T-helper 1 cell (primary cell): ENCODE measurements at regions not wholly inside any gene's neighbourhood (a gene's known extent, or its start where the extent isn't known, plus 50 kb on each side); places are given as distances from the start of the nearest gene placed in this dataset.
A peak's percentile ranks its signal among the peaks of the same experiment; 100 is the strongest.
"Not testable (repeated sequence)": the region's sequence is repeated elsewhere in the genome, so short reads cannot be mapped to it uniquely, and the experiment has no call there.

Experiments used
- DNase-seq, 5 donors: peaks; one replicate each; pipeline ENCODE4 v3.0.0-alpha.2; 2012 to 2020

DNA sequence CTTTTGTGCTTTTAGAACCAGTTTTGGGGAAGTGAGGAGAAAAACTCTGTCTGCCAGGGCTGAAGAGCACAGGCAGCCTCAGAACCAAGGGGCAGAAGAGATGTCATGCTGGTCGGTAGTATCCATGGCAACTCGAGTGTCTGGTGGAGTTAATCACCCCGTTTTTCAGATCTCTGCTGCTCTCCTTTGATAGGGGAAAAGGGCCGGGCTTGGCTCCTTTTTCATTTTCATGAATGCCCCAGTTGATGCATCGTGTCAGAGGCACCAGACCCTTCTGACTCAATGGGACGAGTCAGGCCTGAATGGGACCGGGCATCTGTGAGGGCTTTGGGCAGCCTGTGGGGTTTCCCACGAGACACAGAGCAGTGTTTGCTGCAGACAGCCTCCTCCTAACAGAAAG is 304.6 kb downstream of the ABCC12 start:
- no peak for DNase-seq

DNA sequence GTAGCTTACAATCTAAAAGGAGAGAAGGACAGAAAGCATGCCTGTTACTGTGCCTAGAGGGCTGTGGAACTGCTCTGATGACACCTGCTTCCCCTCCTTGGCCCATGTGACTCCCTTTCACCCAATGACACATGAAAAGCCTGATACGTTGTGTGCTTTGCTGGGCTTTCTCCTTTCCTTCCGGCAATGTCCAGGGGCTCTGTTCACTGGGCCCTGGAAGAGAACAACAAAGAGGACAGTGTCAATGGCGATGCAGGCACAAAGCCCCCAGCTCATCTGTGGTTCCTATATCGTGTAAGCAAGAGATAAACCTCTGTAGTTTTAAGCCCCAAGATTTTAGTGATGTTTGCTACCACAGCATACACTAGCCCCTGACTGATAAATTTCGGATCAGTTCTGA is 306.1 kb downstream of the ABCC12 start:
- no peak for DNase-seq

DNA sequence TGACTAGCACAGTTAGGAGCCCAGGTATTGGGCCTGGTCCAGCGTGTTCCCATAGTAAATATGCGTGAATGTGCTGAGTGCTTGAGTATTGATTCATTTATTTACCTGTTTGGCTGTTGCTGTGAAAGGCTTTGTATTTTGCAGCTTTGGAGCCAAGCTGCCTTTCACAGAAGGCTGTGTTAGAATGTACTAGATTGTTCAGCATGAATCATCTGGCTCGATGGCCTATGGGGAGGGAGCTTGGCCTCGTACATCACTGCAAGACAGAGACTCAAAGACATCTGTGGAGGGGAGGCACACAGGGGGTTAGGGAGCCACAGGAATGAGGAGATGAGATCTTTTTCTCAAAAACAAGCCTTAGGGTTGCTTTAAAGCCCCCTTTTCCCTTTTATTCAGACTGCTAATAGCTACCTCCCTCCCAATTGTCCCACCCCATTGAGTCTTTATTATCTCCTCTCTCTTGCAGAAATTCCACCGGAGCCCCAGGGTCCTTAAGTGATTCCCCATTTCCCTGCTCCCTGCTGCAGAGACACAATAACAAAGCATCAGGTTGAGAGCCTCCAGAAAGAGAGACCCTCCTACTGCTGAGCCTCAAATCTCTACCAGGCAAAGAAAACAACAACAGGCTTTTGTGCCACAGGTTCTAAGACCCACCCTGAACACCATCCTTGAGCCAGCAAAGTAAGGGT is 307.2 kb downstream of the ABCC12 start:
- DNase-seq, result no peak

DNA sequence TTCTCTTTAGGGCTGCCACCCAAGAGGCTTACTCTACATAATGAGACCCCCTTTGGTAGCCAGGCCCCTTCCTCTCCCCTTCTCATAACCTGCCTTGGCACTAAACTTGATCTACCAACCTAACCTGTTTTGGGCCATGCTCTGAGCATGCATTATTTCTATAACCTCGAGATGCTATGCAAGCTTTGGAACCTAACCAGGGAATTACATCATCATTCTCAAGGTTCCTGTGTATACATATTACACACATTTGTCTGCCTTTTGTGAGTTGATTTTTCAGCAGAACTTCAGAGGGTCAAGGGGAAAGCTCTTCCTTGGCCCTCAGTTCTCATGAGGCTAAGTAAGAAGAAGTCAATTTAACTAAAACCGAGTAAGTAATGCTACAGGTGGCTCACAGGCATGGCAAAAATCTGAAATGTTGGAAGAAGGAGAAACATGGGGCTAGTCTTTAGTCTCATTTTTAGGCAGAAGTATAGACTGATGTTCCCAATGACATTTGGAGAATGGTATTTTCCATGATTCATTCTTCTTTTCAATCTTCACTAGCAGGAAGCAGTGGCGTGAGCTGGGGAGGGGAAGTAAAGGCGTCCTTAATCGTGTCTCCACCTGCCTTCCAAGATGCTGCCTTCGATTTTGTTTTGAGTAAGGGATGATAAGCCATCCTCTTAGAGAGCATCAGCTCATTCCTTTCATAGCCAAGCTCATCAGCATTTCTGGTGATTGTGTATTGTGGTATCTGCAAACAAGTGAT is 308.4 kb downstream of the ABCC12 start:
- DNase-seq, result no peak

DNA sequence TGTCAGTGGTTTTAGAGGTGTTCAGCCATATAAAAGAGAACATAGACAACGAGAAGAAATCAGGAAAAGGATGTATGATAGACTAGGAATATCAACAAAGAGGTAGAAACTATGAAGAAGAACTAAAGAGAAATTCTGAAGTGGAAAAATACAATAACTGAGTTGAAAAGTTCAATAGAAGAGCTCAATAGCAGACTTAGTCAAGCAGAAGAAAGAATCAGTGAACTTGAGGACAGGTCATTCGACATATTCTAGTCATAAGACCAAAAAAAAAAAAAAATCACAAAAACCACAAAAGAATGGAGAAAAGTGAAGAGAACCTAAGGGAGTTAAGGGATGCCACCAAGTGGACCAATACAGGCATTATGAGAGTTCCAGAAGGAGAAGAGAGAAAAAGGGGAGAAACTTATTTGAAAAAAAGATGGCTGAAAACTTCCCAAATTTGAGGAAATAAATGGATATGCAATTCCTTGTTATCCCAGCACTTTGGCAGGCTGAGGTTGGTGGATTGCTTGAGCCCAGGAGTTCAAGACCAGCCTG is 321.2 kb downstream of the ABCC12 start:
- no peak for DNase-seq

DNA sequence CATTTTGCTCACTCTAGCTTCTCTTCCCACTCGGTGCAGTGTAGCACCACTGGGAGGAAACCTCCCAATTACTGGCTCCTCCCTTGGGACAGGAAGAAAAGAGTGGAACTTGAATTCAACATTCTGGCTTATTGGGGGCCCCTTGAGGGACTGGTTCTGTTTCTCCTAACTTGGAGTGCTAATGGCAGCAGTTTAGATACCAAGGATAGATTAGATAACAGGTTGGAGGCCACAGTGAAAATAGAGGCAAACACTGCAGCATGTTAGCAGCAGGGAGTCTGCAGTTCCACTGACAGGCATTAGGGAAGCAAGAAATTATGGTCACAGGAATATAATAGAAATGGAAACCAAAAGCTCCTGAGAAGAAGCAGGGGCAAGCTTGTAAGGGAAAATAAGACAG is 322.0 kb downstream of the ABCC12 start:
- DNase-seq, result no peak

DNA sequence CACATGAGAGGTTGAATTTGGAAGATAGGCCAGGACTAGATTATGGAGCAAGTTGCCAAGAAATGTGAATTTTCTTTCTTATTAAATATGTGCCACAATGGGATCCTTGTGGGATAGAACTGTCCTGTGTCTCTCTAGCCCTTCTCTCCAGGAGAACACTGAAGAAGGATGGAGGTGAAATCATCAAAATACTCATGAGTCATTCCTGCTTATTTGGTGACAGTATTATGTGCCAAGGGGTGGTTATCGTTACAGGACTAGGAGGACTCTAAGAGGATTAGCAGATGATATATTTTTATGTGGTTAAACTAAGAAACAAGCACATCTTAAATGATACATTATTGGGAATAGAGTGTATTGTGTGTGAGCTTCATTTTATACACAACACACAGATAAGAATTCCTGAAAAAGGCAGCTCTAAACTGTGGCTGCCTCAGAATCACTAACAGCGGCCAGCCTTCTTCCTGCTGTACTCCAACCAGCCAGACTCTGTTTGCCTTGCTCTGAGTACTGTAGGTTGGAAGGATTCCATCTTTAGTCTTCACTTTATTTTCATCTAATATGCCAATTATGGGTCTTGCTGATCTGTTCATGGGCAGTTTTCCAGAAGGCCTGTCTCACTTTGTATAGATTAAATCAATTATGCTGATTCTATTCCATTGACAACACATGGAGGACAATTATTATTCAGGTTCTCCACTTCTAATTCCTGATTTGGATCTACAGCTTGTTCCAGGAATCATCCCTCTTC is 325.8 kb downstream of the ABCC12 start:
- no peak for DNase-seq

DNA sequence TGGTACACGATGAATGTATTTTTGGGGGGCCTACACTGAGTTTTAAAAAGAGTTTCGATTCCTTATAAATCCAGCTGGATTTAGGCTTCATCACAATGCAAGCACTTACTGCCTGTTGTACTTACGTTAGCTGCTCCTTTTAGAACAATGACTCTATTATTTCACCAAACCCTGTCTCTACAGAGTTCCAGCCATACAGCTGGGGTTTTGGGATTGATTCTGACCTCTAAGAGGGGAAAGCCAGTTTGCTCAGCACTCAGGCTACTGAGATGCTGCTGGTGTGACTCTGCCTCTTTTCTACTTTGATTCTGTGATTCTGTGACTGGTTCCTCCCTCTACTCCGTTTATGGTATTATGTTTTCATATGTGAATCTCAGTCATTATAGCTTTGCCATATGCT is 329.7 kb downstream of the ABCC12 start:
- no peak for DNase-seq

DNA sequence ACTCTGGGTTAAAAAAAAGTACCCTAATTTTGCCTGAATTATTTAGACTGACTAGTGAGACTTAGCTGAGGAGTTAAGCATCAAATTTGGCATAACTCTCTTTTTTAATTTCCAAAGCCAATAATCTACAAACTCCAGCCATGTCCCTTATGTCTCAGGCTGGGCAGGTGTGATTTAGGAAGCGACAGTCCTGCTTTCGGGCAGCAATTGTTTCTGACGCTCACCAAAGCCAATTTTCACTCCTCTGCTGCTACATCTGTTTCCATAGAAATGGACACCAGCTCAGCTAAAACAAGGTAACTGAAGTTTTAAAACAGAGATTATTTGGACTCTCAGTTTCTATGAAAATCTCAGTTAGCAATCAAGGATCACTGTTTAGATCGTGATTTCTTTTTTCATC is 338.7 kb downstream of the ABCC12 start:
- no peak for DNase-seq

DNA sequence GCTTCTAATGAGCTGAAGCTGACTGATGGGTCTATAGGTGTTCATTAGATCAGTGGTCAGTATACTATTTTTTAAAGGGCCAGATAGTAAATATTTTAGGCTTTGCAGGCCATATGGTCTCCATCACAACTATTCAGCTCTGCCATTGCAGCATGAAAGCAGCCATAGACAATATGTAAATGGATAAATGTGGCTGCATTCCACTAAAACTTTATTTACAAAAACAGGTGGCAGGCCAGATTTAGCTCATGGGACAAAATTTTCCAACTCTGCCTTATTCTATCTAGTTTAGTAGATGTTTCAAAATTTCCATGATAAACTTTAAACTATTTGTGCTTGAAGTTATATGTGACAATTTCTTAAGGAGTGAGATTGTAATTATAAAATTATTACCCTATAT is 339.3 kb downstream of the ABCC12 start:
- DNase-seq, result no peak

DNA sequence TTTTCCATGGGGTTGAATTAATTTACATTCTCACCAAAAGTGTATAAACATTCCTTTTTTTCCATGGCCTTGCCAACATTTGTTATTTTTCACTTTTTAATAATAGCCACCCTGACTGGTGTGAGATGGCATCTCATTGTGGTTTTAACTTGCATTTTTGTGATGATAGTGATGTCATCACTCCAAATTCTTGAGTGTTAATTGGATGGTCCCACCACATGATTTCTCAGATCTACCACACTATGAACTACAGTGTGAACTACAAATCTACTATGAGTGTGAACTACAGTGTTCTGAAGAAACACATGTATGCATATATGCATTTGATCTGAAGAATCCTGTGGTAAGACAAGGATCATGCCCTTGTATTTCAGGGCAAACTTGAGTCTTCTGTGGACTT is 340.1 kb downstream of the ABCC12 start:
- no peak for DNase-seq

DNA sequence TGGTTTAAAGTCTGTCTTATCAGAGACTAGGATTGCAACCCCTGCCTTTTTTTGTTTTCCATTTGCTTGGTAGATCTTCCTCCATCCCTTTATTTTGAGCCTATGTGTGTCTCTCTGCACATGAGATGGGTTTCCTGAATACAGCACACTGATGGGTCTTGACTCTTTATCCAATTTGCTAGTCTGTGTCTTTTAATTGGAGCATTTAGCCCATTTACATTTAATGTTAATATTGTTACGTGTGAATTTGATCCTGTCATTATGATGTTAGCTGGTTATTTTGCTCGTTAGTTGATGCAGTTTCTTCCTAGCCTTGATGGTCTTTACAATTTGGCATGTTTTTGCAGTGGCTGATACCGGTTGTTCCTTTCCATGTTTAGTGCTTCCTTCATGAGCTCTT is 344.0 kb downstream of the ABCC12 start:
- DNase-seq, result not testable (repeated sequence)

DNA sequence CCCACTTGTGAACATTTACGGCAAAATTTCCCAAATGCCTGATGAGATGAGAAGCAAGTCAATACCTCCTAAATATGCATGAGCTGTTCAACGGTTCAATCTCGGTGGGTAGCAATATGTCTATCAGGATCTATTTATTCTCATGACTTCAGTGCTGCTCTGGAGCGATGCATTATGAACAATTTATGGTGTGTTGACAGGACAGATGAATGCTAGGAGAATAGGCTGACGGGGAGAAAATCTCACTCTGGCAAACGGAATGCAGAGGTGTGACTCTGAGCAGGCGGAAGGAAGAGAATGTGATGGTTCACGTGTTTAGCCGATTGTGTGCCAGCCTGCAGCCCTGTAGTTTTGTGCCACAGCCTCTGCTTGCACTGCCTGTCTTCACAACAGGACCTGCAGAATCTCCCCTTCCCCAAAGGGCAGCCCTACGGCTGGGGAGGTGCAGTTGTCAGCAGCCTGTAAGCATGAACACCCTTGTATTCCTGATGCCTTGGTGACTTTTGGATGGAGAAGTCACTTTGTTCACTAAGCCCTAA is 345.2 kb downstream of the PHKB start:
- DNase-seq, result no peak

DNA sequence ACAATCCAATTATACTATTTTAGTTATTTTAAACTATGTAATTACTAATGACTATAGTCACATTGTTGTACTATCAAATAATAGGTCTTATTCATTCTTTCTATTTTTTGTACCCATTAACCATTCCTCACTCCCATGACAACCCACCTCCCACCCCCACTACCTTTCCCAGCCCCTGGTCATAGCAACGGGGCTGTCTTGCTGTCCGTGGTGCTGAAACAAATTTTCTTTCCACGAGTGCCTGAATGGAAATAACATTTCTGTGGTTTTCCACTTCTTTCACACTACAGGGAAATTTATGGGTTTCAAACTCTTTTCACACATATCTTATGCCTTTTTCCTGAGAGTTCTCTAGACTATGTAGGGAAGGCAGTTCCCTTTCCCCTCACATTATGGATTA is 326.6 kb downstream of the PHKB start:
- no peak for DNase-seq

DNA sequence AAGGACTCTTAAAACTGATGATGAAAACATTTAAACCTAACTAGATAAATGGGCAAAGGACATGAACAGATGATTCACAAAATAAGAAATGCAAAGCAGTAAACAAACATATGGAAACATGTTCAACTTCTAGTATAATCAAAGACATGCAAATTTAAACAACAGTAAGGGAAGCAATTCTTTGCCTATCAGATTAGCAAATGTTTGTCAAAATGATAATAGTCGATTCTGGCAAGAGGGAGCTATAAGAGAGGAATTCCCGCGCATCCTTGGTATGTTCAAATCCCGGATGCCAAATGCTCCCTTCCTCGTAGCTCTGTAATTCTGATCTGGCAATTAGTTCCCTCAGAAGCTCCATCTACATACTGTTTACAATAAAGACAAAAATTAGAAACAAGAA is 320.5 kb downstream of the PHKB start:
- no peak for DNase-seq

DNA sequence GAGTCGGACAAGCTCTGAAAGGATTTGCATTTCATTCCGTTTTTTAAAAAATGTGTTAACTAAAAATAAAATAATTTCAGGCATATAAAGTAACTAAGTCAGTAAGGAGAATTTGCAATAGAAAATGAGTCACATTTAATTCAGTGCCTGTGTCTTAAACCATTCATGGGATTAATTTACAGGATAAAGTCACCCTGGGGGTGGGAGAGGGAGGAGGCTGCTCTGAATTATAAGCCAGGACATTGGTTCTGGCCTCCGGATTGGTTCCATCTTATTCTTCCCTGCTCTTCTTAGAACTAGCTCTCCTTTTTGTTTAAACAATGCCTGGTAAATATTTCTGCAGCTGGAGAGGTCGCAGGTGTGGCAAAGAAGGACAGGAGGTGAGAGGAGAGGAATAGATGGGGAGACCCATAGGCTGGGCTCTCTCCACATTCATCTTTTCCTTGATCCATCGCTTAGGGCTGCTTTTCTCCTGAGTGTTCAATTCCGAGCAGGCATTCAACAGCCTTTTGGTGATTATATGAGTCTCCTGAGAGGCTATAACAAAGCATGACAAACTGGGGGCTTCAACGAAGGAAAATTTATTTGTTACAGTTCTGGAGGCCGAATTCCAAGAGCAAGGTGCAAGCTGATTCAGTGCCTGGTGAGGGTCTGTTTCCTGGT is 319.2 kb downstream of the PHKB start:
- DNase-seq, result no peak

DNA sequence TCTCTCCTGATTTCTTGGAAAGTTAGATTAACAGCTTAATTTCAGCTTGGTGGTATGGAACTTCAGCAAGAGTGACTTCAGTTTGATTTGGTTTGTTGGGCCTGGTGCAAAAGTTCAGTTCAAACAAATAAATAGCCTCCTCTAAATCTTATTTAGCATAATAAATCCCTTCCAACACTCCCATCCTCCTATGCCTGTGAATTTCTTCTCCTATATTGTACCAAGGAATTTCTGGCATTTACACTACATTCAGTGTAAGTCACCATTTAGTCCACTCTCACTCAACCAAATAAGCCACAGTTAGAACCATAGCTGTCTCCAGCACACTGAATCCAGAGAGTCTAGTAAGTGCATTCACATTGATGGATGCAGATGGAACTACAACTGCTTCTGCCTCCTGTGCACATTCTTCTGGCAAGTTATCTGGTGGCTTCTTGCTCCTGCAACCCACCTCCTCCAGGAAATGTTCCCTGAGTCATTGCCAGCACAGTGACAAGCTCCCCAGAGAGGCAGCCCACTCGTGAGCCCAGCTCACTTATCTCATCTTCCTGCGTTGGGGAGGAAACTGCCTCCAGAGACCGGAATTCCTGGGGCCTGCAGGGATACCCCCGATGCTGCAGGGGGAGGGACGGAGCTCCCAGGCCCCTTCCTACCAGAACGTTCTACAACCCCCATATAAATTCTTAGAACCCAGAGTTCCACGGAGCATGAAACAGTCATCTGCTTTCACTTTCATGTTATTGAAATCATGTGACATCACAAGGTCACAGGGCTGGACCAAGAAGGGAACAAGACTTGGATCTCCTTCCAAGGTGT is 318.3 kb downstream of the PHKB start:
- peak in 1 of 5 donors; percentile 43 for DNase-seq

DNA sequence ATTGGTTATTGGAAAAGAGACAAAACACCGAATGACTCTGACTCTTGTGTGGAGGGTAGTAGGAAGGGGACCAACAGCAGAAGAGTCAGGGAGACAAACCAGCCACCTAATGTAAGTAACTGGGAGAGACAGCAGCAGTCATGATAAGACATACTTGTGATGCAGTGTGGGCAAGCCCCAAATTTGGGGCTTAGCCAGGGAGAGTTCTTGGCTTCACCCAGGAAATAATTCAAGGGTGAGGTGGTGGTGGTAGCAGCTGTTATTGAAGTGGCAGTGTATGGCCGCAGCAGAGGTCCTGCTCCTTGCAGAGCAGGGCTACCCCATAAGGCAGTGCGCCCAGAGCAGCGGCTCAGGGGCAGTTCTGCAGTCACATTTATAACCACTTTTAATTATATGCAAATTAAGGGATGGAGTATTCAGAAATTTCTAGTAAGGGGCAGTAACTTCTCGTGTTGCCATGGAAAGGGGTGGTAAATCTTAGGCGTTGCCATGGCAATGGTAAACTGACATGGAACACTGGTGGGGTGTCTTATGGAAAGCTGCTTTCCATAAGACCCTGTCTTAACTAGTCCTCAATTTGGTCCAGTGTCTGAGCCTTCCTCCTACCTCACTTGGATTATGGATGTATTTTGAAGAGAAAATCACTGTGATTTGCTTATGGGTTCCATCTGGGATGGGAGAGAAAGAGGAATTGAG is 317.1 kb downstream of the PHKB start:
- no peak for DNase-seq

DNA sequence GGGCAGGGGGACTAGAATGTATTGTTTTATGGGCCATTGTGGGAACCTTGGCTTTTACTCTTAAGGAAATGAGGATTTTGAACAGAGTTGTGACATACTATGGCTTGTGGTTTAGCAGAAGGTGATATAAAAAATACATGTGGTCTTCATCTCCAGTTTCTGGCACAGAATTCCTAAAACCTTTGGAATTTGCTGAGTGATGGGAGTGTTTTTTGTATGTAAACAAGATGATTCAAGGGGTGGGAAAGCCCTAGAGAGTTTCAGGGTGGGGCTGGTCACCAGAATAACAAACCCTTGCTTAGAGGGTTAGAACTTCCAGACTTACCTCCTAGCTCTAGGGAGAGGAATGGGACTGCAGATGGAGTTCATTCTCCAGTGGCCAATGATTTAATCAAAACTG is 316.1 kb downstream of the PHKB start:
- no peak for DNase-seq

DNA sequence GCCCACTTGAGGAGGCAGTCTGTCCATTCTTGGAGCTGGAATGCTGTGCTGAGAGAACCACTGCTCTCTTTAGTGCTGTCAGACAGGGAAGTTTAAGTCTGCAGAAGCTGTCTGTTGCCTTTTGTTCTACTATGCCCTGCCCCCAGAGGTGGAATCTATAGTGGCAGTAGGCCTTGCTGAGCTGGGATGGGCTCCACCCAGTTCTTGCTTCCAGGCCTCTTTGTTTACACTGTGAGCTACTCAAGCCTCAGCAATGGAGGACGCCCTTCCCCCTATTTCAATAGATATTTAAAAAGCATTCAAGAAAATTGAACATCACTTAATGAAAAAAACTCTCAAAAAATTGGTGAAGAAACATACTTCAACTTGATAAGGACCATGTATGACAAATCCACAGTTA is 313.5 kb downstream of the PHKB start:
- DNase-seq, result no peak

DNA sequence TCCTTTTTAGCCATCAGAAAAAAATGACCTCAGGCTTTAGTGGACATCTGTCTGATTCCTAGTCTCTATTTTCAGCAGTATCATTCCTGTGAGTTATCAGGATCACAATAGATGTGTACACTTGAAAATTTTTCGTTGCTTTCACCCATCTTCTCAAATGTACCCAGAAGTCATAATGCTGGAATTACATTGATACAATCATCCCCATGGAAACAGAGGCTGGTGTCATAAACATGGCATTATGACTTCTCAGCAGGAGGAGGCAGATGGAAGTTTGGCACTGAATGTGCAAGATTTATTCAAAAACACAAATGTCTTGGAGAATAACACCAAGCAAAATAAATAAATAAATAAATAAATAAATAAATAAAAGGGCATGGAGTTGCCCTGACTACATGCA is 292.5 kb downstream of the PHKB start:
- DNase-seq, result no peak
